OCI-LY3 (cell line): ENCODE measurements at regions not wholly inside any gene's neighbourhood (a gene's known extent, or its start where the extent isn't known, plus 50 kb on each side); places are given as distances from the start of the nearest gene placed in this dataset.

ENCODE experiments used
- H2AFZ ChIP-seq: fragments of 200-600, 300-600 bp; shearing (Covaris generic); 2 replicates; pipeline ENCODE4 v1.6.0; 2014; ENCODE audit warnings: antibody characterized with exemption, low read depth, low read length
- H3K27ac ChIP-seq: fragments of 200-600, 300-600 bp; sonication (generic); 2 replicates; pipeline ENCODE4 v1.5.1; 2014; ENCODE audit warnings: mild to moderate bottlenecking, low read length, moderate library complexity, mixed read lengths
- H3K27me3 ChIP-seq: fragments of 200-600, 300-600 bp; sonication (generic); 2 replicates; pipeline ENCODE4 v1.6.1; 2014; ENCODE audit warnings: low read depth, low read length, mixed read lengths
- H3K36me3 ChIP-seq: fragments of 200-600, 300-600 bp; sonication (generic); replicated peaks from 2 replicates; pipeline ENCODE3; 2014; ENCODE audit warnings: low read depth, low read length, mixed read lengths
- H3K4me1 ChIP-seq: fragments of 300-600, 200-600 bp; sonication (generic); 2 replicates; pipeline ENCODE4 v1.6.1; 2014; ENCODE audit warnings: low read length, mixed read lengths
- H3K4me2 ChIP-seq: fragments of 200-600, 300-600 bp; sonication (generic); 2 replicates; pipeline ENCODE4 v1.6.1; 2014; ENCODE audit warnings: low read length, mixed read lengths
- H3K4me3 ChIP-seq: fragments of 300-600, 200-600 bp; sonication (generic); 2 replicates; pipeline ENCODE4 v1.5.1; 2014; ENCODE audit warnings: antibody characterized with exemption, mild to moderate bottlenecking, low read length, moderate library complexity
- H3K79me2 ChIP-seq: fragments of 300-600, 200-600 bp; shearing (Covaris generic); 2 replicates; pipeline ENCODE4 v1.6.1; 2014; ENCODE audit warnings: mild to moderate bottlenecking, low read length, mixed read lengths
- H3K9ac ChIP-seq: fragments of 300-600, 200-600 bp; shearing (Covaris generic); 2 replicates; pipeline ENCODE4 v1.6.0; 2014; ENCODE audit warnings: mild to moderate bottlenecking, low read length, moderate library complexity
- H3K9me3 ChIP-seq: fragments of 200-600, 300-600 bp; shearing (Covaris generic); 2 replicates; pipeline ENCODE4 v1.6.1; 2014; ENCODE audit warnings: low read length, mixed read lengths; ENCODE audit not compliant: insufficient read depth
- H4K20me1 ChIP-seq: fragments of 200-600, 300-600 bp; sonication (generic); 2 replicates; pipeline ENCODE4 v1.6.1; 2016; ENCODE audit warnings: low read length, mixed read lengths; ENCODE audit not compliant: insufficient read depth
- CTCF ChIP-seq: fragments of 200-600, 300-600 bp; sonication (generic); IDR thresholded peaks from 2 replicates; pipeline ENCODE4 v1.5.1; 2014; ENCODE audit warnings: antibody characterized with exemption, low read length, low read depth
- EZH2phosphoT487 ChIP-seq: fragments of 200-600 bp; shearing (Covaris generic); IDR thresholded peaks from 2 replicates; pipeline ENCODE4 v1.6.1; 2018; ENCODE audit warnings: antibody characterized with exemption, mixed run types, low read depth

GRCh38 chr11:13868710-13869397, 93.7 kb upstream of the SPON1 start:
- no peak overlapping the region for H3K27ac ChIP-seq
- no peaks in the 10 kb centered on the region for H3K27me3 ChIP-seq
- H3K36me3 ChIP-seq = no peaks in the 10 kb centered on the region
- no peaks in the 10 kb centered on the region for H4K20me1 ChIP-seq
- no peak overlapping the region for H3K9ac ChIP-seq
- H3K79me2 ChIP-seq = no peaks in the 10 kb centered on the region
- H3K4me2 ChIP-seq = no peak overlapping the region
- H3K4me3 ChIP-seq = no peak overlapping the region
- H2AFZ ChIP-seq = no peak overlapping the region
- no peak for TF ChIP-seq CTCF
- TF ChIP-seq EZH2phosphoT487 = no peak
- H3K9me3 ChIP-seq = no peaks in the 10 kb centered on the region
- no peaks in the 10 kb centered on the region for H3K4me1 ChIP-seq

- Histone ChIP-seq H3K27me3 (no peaks in the 10 kb centered on the region), H2AFZ (no peak overlapping the region), H3K27ac (no peak overlapping the region), H3K9ac (no peak overlapping the region), H4K20me1 (no peaks in the 10 kb centered on the region), H3K4me2 (no peak overlapping the region), H3K4me1 (no peaks in the 10 kb centered on the region), H3K36me3 (no peaks in the 10 kb centered on the region), H3K9me3 (no peaks in the 10 kb centered on the region), H3K4me3 (no peak overlapping the region), H3K79me2 (no peaks in the 10 kb centered on the region)
- no peak for TF ChIP-seq EZH2phosphoT487
- no peak for TF ChIP-seq CTCF
Observed at GRCh38 chr11:13869398-13869886, 93.1 kb upstream of the SPON1 start.

GRCh38 chr11:13874597-13874996, 87.9 kb upstream of the SPON1 start:
- no peak overlapping the region for H3K4me2 ChIP-seq
- no peak overlapping the region for H3K9ac ChIP-seq
- H3K9me3 ChIP-seq = no peaks in the 10 kb centered on the region
- no peak overlapping the region for H3K4me3 ChIP-seq
- no peak overlapping the region for H3K27ac ChIP-seq
- H3K36me3 ChIP-seq = no peaks in the 10 kb centered on the region
- no peak overlapping the region for H2AFZ ChIP-seq
- H3K79me2 ChIP-seq = no peaks in the 10 kb centered on the region
- no peaks in the 10 kb centered on the region for H4K20me1 ChIP-seq
- H3K4me1 ChIP-seq = no peaks in the 10 kb centered on the region
- H3K27me3 ChIP-seq = no peaks in the 10 kb centered on the region
- TF ChIP-seq EZH2phosphoT487 (no peak), CTCF (no peak)

GRCh38 chr11:13875643-13876042, 86.9 kb upstream of the SPON1 start:
- Histone ChIP-seq H3K36me3 (no peaks in the 10 kb centered on the region), H2AFZ (no peak overlapping the region), H4K20me1 (no peaks in the 10 kb centered on the region), H3K79me2 (no peaks in the 10 kb centered on the region), H3K9ac (no peak overlapping the region), H3K4me3 (no peak overlapping the region), H3K4me2 (no peak overlapping the region), H3K9me3 (no peaks in the 10 kb centered on the region), H3K27me3 (no peaks in the 10 kb centered on the region), H3K27ac (no peak overlapping the region), H3K4me1 (no peaks in the 10 kb centered on the region)
- no peak for TF ChIP-seq EZH2phosphoT487
- no peak for TF ChIP-seq CTCF
